Right kidney (tissue), 1 donor: ENCODE measurements at regions not wholly inside any gene's neighbourhood (a gene's known extent, or its start where the extent isn't known, plus 50 kb on each side); places are given as distances from the start of the nearest gene placed in this dataset.
"Not testable (repeated sequence)": the region's sequence is repeated elsewhere in the genome, so short reads cannot be mapped to it uniquely, and the experiment has no call there.

Source experiments
- DNase-seq: peaks from one replicate; pipeline ENCODE4 v3.0.0-alpha.2; 2016

- no peak for DNase-seq
Observed at GRCh38 chr2:220365023-220365422, 737.6 kb downstream of the SLC4A3 start.

- no peak for DNase-seq
Observed at GRCh38 chr2:220366765-220367164, 739.3 kb downstream of the SLC4A3 start.

- no peak for DNase-seq
Observed at GRCh38 chr2:220370764-220371163, 743.3 kb downstream of the SLC4A3 start.

GRCh38 chr2:220371211-220371610, 743.8 kb downstream of the SLC4A3 start:
- DNase-seq = no peak

- no peak for DNase-seq
Observed at GRCh38 chr2:220373878-220374277, 746.4 kb downstream of the SLC4A3 start.

- DNase-seq = no peak
Observed at GRCh38 chr2:220374282-220374681, 746.9 kb downstream of the SLC4A3 start.

GRCh38 chr2:220377482-220378155, 750.2 kb downstream of the SLC4A3 start:
- DNase-seq = no peak

- DNase-seq = not testable (repeated sequence)
Observed at GRCh38 chr2:220387758-220388157, 760.3 kb downstream of the SLC4A3 start.

- no peak for DNase-seq
Observed at GRCh38 chr2:220393711-220394110, 766.3 kb downstream of the SLC4A3 start.

GRCh38 chr2:220394433-220394832, 767.0 kb downstream of the SLC4A3 start:
- DNase-seq = no peak

GRCh38 chr2:220396287-220396686, 768.9 kb downstream of the SLC4A3 start:
- no peak for DNase-seq

- DNase-seq = no peak
Observed at GRCh38 chr2:220410296-220410695, 782.9 kb downstream of the SLC4A3 start.

- DNase-seq = no peak
Observed at GRCh38 chr2:220417503-220417902, 790.1 kb downstream of the SLC4A3 start.

- DNase-seq = no peak
Observed at GRCh38 chr2:220419647-220420046, 792.2 kb downstream of the SLC4A3 start.

GRCh38 chr2:220420820-220421219, 793.4 kb downstream of the SLC4A3 start:
- DNase-seq = no peak

- no peak for DNase-seq
Observed at GRCh38 chr2:220422676-220423075, 795.2 kb downstream of the SLC4A3 start.

GRCh38 chr2:220424561-220424960, 797.1 kb downstream of the SLC4A3 start:
- DNase-seq = no peak

- DNase-seq = no peak
Observed at GRCh38 chr2:220432645-220433044, 805.2 kb downstream of the SLC4A3 start.

- DNase-seq = no peak
Observed at GRCh38 chr2:220433131-220433530, 805.7 kb downstream of the SLC4A3 start.

GRCh38 chr2:220434385-220434784, 807.0 kb downstream of the SLC4A3 start:
- no peak for DNase-seq

GRCh38 chr2:220437938-220438337, 810.5 kb downstream of the SLC4A3 start:
- DNase-seq = no peak

GRCh38 chr2:220440731-220441130, 813.3 kb downstream of the SLC4A3 start:
- no peak for DNase-seq

- DNase-seq = no peak
Observed at GRCh38 chr2:220441404-220441803, 814.0 kb downstream of the SLC4A3 start.

- DNase-seq = no peak
Observed at GRCh38 chr2:220442012-220442411, 814.6 kb downstream of the SLC4A3 start.
